ENCODE measurements at regions not wholly inside any gene's neighbourhood (a gene's known extent, or its start where the extent isn't known, plus 50 kb on each side); places are given as distances from the start of the nearest gene placed in this dataset.

GRCh38 chr5:136526021-136526420 is 160.7 kb upstream of the TRPC7 start:
- no peak for DNase-seq

- DNase-seq: no peak
Observed at GRCh38 chr5:136525597-136525996, 160.3 kb upstream of the TRPC7 start.

- DNase-seq: no peak
Observed at GRCh38 chr5:136522217-136522956, 157.0 kb upstream of the TRPC7 start.

GRCh38 chr5:136521696-136522095 is 156.4 kb upstream of the TRPC7 start:
- DNase-seq: no peak

- DNase-seq: no peak
Observed at GRCh38 chr5:136518814-136519213, 153.5 kb upstream of the TRPC7 start.

- no peak for DNase-seq
Observed at GRCh38 chr5:136518174-136518573, 152.8 kb upstream of the TRPC7 start.

- DNase-seq: no peak
Observed at GRCh38 chr5:136517755-136518154, 152.4 kb upstream of the TRPC7 start.

GRCh38 chr5:136516637-136517036 is 151.3 kb upstream of the TRPC7 start:
- DNase-seq: no peak

GRCh38 chr5:136513430-136513829 is 148.1 kb upstream of the TRPC7 start:
- no peak for DNase-seq

- DNase-seq: no peak
Observed at GRCh38 chr5:136511046-136511445, 145.7 kb upstream of the TRPC7 start.

GRCh38 chr5:136510481-136510880 is 145.1 kb upstream of the TRPC7 start:
- no peak for DNase-seq

GRCh38 chr5:136506131-136506530 is 140.8 kb upstream of the TRPC7 start:
- DNase-seq: no peak

GRCh38 chr5:136501133-136501532 is 135.8 kb upstream of the TRPC7 start:
- DNase-seq: no peak

GRCh38 chr5:136492587-136492986 is 127.2 kb upstream of the TRPC7 start:
- DNase-seq: no peak

GRCh38 chr5:136491806-136492205 is 126.5 kb upstream of the TRPC7 start:
- DNase-seq: no peak

GRCh38 chr5:136484808-136485325 is 119.5 kb upstream of the TRPC7 start:
- DNase-seq: no peak

- no peak for DNase-seq
Observed at GRCh38 chr5:136482206-136482605, 116.9 kb upstream of the TRPC7 start.

- no peak for DNase-seq
Observed at GRCh38 chr5:136474466-136474865, 109.1 kb upstream of the TRPC7 start.

GRCh38 chr5:136467632-136468031 is 102.3 kb upstream of the TRPC7 start:
- no peak for DNase-seq

- no peak for DNase-seq
Observed at GRCh38 chr5:136466041-136466415, 100.7 kb upstream of the TRPC7 start.

GRCh38 chr5:136458481-136458880 is 93.1 kb upstream of the TRPC7 start:
- DNase-seq: no peak

GRCh38 chr5:136457390-136458013 is 92.2 kb upstream of the TRPC7 start:
- peak; percentile 85 for DNase-seq

GRCh38 chr5:136455409-136455808 is 90.1 kb upstream of the TRPC7 start:
- no peak for DNase-seq

GRCh38 chr5:136453986-136454758 is 88.8 kb upstream of the TRPC7 start:
- DNase-seq: no peak
